Tibial nerve (tissue), 4 donors: ENCODE measurements at regions not wholly inside any gene's neighbourhood (a gene's known extent, or its start where the extent isn't known, plus 50 kb on each side); places are given as distances from the start of the nearest gene placed in this dataset.

ENCODE experiments used
- DNase-seq, 2 donors: peaks; one replicate each; pipeline ENCODE4 v3.0.0-alpha.2; 2019; ENCODE audit warnings: low spot score in 2 of 2
- H3K27ac ChIP-seq, 4 donors: fragments of 200-600 bp; sonication (generic) in 3 of 4; one replicate each; pipeline ENCODE4 v1.5.1; 2017 to 2019; ENCODE audit warnings: mild to moderate bottlenecking in 1 of 4
- H3K27me3 ChIP-seq, 2 donors: fragments of 200-600 bp; sonication (generic) in 1 of 2; one replicate each; pipeline versions ENCODE4 v1.5.1 to v1.6.0; 2017 to 2019
- H3K36me3 ChIP-seq, 3 donors: fragments of 200-600 bp; sonication (generic); one replicate each; pipeline ENCODE4 v1.5.1; 2018 to 2019
- H3K4me1 ChIP-seq, 4 donors: fragments of 200-600 bp; sonication (generic) in 3 of 4; one replicate each; pipeline ENCODE4 v1.5.1; 2017 to 2019
- H3K4me3 ChIP-seq, 4 donors: fragments of 200-600 bp; sonication (generic) in 3 of 4; one replicate each; pipeline ENCODE4 v1.5.1; 2017 to 2019; ENCODE audit warnings: mild to moderate bottlenecking in 1 of 4, moderate library complexity in 1 of 4
- H3K9me3 ChIP-seq, 4 donors: fragments of 200-600 bp; sonication (generic) in 3 of 4; one replicate each; pipeline ENCODE4 v1.5.1; 2017 to 2019
- EP300 ChIP-seq, 2 donors: sonication (generic); formaldehyde crosslinking; IDR thresholded peaks; one replicate each; pipeline ENCODE4 v1.6.1; 2017; ENCODE audit warnings: antibody characterized with exemption in 2 of 2, mild to moderate bottlenecking in 1 of 2
- POLR2A ChIP-seq, 2 donors: fragments of 450-650 bp; IDR thresholded peaks; one replicate each; pipeline ENCODE4 v1.6.1; 2017; ENCODE audit warnings: antibody characterized with exemption in 2 of 2, mild to moderate bottlenecking in 2 of 2, moderate library complexity in 2 of 2
- WGBS, 2 donors: methylation state at CpG; one replicate each; pipeline ENCODE4 v1.1.5; 2018; 5-methylcytosine and 5-hydroxymethylcytosine counted together
- TF ChIP-seq, protein P1 (sequence below), 5 experiments: fragments of 200-600 bp in 3 of 5; fragments of 450-650 bp in 2 of 5; sonication (generic) in 3 of 5; IDR thresholded peaks; one replicate each; pipeline ENCODE4 v1.5.1; 2016 to 2019; ENCODE audit warnings: antibody characterized with exemption in 5 of 5, mild to moderate bottlenecking in 3 of 5, moderate library complexity in 2 of 5

DNA sequence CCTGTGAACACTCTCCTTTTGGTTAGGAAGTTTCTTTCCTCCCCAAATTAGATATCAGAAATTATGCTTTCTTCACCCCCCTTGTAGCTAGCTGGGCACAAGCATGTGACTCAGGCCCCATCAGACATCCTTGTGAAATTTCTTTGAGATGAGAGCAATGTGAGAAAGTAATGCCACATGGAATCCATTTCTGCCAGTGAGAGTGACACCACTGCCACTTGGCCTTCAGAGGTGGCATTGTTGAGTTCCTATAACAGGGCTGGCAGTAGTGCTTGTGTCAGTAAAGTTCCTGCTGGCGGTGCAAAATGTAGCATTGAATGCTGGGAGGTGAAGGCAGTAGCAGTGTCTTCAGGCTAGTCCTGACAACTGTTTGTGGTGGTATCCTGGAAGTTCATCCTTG, 80.7 kb upstream of the ZNF280D start:
- TF ChIP-seq, protein P1, sequence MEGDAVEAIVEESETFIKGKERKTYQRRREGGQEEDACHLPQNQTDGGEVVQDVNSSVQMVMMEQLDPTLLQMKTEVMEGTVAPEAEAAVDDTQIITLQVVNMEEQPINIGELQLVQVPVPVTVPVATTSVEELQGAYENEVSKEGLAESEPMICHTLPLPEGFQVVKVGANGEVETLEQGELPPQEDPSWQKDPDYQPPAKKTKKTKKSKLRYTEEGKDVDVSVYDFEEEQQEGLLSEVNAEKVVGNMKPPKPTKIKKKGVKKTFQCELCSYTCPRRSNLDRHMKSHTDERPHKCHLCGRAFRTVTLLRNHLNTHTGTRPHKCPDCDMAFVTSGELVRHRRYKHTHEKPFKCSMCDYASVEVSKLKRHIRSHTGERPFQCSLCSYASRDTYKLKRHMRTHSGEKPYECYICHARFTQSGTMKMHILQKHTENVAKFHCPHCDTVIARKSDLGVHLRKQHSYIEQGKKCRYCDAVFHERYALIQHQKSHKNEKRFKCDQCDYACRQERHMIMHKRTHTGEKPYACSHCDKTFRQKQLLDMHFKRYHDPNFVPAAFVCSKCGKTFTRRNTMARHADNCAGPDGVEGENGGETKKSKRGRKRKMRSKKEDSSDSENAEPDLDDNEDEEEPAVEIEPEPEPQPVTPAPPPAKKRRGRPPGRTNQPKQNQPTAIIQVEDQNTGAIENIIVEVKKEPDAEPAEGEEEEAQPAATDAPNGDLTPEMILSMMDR (IDR thresholded peaks at IDR 0.05): no peak
- TF ChIP-seq POLR2A (IDR thresholded peaks at IDR 0.05): no peak
- no peak for TF ChIP-seq EP300 (IDR thresholded peaks at IDR 0.05)
- H3K27ac ChIP-seq: peak overlapping the region in 1 of 4 donors; percentile 4
- H3K4me3 ChIP-seq: no peak overlapping the region
- no peaks in the 10 kb centered on the region for H3K36me3 ChIP-seq
- 0% methylated on average over 1 of the region's 1 CpG for WGBS, 2 donors
- no peaks in the 10 kb centered on the region for H3K27me3 ChIP-seq
- peaks cover 0 to 16% (median 0%) of the 10 kb centered on the region in 4 donors for H3K4me1 ChIP-seq
- DNase-seq: no peak
- H3K9me3 ChIP-seq: peaks cover 0 to 14% (median 0%) of the 10 kb centered on the region in 4 donors

DNA sequence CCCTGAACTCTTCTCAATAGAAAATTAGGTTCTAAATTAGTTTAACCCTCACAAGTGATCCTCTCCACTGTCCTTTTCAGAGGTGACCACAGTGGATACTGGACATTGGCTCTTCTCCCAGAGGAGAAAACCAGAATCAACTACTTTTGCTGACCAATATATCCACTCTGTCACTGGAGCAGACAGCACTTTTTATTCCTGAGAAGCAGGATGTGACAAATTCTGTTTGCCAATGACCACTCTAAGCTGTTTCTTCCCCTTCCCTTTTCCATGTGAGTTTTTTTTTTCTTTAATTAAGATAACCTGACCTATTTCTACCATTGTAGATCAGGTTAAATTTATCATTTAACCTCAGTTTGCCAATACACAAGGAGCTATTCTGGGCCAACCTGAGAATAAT, 79.7 kb upstream of the ZNF280D start:
- peak overlapping the region in 1 of 4 donors; percentile 12 for H3K27ac ChIP-seq

DNA sequence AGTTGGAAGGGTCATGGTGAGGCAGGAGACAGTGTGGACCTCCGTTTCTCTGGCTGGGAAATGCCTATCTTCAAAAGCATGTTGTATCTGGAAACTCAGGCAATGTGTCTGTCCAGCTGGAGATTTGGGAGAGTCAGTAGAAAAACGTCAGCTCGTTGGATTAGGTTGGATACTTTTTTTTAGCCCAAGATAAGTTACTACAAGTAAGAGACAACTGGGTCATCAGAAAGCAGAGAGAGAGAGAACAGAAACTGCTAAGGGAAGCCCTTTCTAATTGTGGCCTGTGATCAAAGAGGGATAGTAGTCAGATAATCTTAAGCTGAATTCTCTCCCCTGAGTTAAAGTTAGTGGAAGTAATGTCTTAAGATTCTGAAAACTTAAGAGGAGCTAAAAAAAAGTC, 78.9 kb upstream of the ZNF280D start:
- Histone ChIP-seq H3K9me3 (peaks cover 0 to 28% (median 3%) of the 10 kb centered on the region in 4 donors), H3K27me3 (no peaks in the 10 kb centered on the region), H3K4me1 (peaks cover 0 to 9% (median 0%) of the 10 kb centered on the region in 4 donors), H3K27ac (peak overlapping the region in 2 of 4 donors; percentile 12 to 23), H3K36me3 (peaks cover 0 to 6% (median 0%) of the 10 kb centered on the region in 3 donors), H3K4me3 (no peak overlapping the region)
- DNase-seq: no peak
- WGBS, 2 donors: 60 to 61% methylated on average over 3 of the region's 3 CpGs
- TF ChIP-seq EP300 (IDR thresholded peaks at IDR 0.05) (no peak), POLR2A (IDR thresholded peaks at IDR 0.05) (no peak)
- TF ChIP-seq, protein P1 (IDR thresholded peaks at IDR 0.05): no peak

More for the DNA sequence above, 79.7 kb upstream of the ZNF280D start:
- H3K27me3 ChIP-seq: no peaks in the 10 kb centered on the region
- peaks cover 0 to 23% (median 3%) of the 10 kb centered on the region in 4 donors for H3K9me3 ChIP-seq
- peaks cover 0 to 2% (median 0%) of the 10 kb centered on the region in 3 donors for H3K36me3 ChIP-seq
- no peak overlapping the region for H3K4me3 ChIP-seq
- TF ChIP-seq, protein P1 (IDR thresholded peaks at IDR 0.05): no peak
- TF ChIP-seq EP300 (IDR thresholded peaks at IDR 0.05) (no peak), POLR2A (IDR thresholded peaks at IDR 0.05) (no peak)
- peaks cover 0 to 16% (median 0%) of the 10 kb centered on the region in 4 donors for H3K4me1 ChIP-seq
- DNase-seq: no peak

DNA sequence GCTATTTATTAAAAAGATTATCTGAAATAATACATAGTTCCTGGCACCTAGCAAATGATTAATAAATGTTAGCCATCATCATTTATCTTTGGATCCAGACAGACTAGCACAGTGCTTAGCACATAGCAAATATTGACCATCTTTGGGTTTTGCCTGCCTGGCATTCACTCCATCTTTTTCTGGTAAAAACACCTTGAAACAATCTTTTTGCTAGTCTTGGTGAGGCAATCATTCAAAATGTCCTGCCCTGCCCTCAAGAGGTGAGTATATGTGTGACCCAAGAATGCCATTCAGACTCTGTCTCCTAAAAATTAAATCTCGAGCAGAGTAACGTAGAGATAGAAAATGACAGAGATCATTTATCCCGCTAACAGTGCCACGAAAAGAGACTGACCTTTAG, 78.3 kb upstream of the ZNF280D start:
- no peak overlapping the region for H3K4me3 ChIP-seq
- peaks cover 0 to 28% (median 3%) of the 10 kb centered on the region in 4 donors for H3K9me3 ChIP-seq
- DNase-seq: no peak
- 81 to 87% methylated on average over 4 of the region's 4 CpGs for WGBS, 2 donors
- peaks cover 0 to 6% (median 0%) of the 10 kb centered on the region in 3 donors for H3K36me3 ChIP-seq
- no peak overlapping the region for H3K27ac ChIP-seq
- no peaks in the 10 kb centered on the region for H3K27me3 ChIP-seq
- TF ChIP-seq POLR2A (IDR thresholded peaks at IDR 0.05): no peak
- TF ChIP-seq EP300 (IDR thresholded peaks at IDR 0.05): no peak
- TF ChIP-seq, protein P1 (IDR thresholded peaks at IDR 0.05): no peak
- peaks cover 0 to 3% (median 0%) of the 10 kb centered on the region in 4 donors for H3K4me1 ChIP-seq

DNA sequence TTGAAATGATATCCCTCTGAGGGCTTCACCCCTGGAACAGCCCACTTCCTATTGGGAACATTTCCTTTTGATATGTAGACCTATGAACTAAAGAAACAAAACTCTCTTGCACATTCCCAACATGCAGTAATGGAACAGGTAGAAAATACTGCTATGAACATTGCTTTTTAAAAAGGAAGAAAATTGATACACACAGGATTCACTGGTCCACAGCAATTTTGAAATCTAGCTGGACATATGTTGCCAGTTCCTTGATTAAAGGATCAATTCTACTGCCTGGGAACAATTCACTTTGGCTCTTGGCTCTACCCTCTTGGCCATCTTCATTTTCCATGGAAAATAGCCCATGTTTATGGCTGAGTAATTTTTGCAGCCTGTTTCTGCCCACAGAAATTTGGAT, 74.9 kb upstream of the ZNF280D start:
- TF ChIP-seq EP300 (IDR thresholded peaks at IDR 0.05) (no peak), POLR2A (IDR thresholded peaks at IDR 0.05) (no peak)
- TF ChIP-seq, protein P1 (IDR thresholded peaks at IDR 0.05): no peak
- H3K4me1 ChIP-seq: peaks cover 0 to 15% (median 0%) of the 10 kb centered on the region in 4 donors
- H3K36me3 ChIP-seq: peaks cover 0 to 6% (median 0%) of the 10 kb centered on the region in 3 donors
- H3K27ac ChIP-seq: no peak overlapping the region
- DNase-seq: no peak
- H3K4me3 ChIP-seq: no peak overlapping the region
- no peaks in the 10 kb centered on the region for H3K27me3 ChIP-seq
- H3K9me3 ChIP-seq: peaks cover 0 to 28% (median 3%) of the 10 kb centered on the region in 4 donors
